Kidney glomerular epithelial cell (primary cell): ENCODE measurements at regions not wholly inside any gene's neighbourhood (a gene's known extent, or its start where the extent isn't known, plus 50 kb on each side); places are given as distances from the start of the nearest gene placed in this dataset.

ENCODE experiments used
- DNase-seq: peaks from one replicate; lab custom pipeline; 2025; lab: John Stamatoyannopoulos, UW

DNA sequence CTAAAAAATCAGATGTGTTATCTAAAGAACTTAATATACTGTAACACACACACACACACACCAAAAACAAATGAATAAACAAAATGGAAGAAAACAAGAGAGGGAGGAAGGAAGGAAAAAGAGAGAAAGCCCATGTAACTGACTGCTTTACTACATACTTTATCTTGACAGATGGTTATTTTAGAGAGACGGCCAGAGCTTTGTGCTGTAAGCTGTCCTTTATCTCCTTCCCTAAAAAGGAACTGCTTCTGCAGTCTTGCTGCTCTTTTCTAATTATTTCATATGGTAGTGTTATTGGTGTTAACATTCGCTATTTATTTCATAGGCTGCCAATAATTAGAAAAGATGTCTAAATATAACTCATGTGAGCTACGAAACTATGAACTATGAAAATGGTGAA lies 1384.6 kb downstream of the MRPL39 start:
- DNase-seq: no peak

DNA sequence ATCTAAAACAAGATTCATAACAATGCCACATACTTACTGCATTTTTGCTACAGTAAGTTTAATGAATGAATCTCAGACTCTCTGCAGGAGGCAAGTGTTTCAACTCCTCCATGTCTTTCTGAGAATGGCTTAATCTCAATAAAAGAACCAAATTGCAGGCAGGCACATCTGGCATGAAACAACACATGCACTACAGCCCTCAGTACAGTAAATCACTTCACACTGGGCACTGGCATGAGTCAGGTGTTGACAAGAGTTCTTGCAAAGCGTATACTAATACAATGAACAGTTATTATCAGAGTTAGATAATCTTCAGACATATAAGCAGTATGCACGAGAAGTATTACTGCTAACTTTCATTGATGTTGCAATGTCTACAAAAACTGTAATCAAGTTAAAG lies 1386.8 kb downstream of the MRPL39 start:
- DNase-seq: no peak

GRCh38 chr21:24217151-24217550 lies 1390.1 kb downstream of the MRPL39 start:
- no peak for DNase-seq

- DNase-seq: no peak
These were observed 1397.2 kb downstream of the MRPL39 start for GRCh38 chr21:24210130-24210529.

GRCh38 chr21:24208562-24209260 lies 1398.6 kb downstream of the MRPL39 start:
- DNase-seq: no peak

- no peak for DNase-seq
These were observed 1402.0 kb downstream of the MRPL39 start for GRCh38 chr21:24205319-24205718.

- no peak for DNase-seq
These were observed 1402.6 kb downstream of the MRPL39 start for GRCh38 chr21:24204641-24205040.

- no peak for DNase-seq
These were observed 1407.2 kb downstream of the MRPL39 start for GRCh38 chr21:24200052-24200451.

- no peak for DNase-seq
These were observed 1409.4 kb downstream of the MRPL39 start for GRCh38 chr21:24197923-24198322.

DNA sequence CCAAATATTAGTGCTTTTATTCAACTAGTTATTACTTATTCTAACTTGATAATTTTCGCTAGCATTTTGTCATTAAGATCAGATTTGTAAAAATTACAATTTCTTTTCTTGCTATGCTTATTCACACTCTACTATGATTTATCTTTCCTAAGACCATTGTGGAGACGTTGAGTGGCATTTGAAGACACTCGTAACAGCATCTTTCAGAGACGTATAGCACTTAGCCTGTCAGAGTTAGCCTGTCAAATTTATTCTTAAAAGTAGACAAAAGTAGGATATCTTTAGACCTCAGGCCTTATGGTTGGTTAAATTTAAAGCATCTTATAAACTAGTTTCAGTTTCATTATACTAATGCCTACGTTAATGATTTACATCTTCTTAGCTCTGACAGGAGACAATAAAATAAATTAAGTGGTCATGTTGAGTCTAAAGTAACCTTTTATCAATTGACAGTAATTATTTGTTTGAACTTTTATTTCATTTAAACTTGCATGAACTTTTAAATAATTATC lies 1410.1 kb downstream of the MRPL39 start:
- no peak for DNase-seq

GRCh38 chr21:24188506-24188905 lies 1418.8 kb downstream of the MRPL39 start:
- no peak for DNase-seq

DNA sequence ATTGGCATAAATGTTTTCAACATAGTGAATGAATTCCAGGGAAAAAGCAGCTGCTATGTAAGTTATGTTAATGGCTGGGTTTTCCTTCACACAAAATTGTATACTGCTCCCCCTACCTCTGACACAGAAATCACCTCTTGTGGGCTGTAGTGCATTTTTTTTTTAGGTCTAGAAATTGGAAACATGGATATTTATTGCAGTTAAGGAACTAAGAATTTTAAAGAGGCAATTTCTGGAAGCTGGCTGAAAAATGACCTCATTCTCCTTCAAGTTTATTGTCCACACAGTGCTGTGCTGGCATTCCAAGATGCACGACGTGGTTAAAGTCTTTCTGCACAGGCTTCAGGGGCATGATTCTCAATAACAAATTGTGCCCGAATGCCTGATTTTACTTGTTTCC lies 1424.2 kb downstream of the MRPL39 start:
- no peak for DNase-seq

- DNase-seq: no peak
These were observed 1428.2 kb downstream of the MRPL39 start for GRCh38 chr21:24179110-24179509.

DNA sequence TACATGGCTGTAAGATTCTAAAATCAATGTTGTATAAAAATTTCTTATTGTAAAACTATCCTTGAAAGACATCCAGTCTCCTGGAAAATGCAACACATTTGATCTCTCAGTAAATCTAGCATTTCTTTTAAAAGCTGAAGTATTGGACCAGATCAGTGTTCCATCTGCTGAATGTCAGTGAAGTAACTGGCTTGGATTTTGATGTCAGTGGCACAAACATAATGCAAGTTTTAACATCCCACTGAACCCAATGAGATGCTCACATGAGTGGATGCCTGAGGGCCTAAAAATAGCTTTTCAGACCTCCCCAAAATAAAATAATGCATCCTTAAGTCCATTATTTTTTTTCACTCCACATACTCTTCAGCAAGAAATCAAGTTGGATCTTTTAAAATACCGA lies 1432.2 kb downstream of the MRPL39 start:
- DNase-seq: no peak

GRCh38 chr21:24171736-24172135 lies 1435.5 kb downstream of the MRPL39 start:
- DNase-seq: no peak

DNA sequence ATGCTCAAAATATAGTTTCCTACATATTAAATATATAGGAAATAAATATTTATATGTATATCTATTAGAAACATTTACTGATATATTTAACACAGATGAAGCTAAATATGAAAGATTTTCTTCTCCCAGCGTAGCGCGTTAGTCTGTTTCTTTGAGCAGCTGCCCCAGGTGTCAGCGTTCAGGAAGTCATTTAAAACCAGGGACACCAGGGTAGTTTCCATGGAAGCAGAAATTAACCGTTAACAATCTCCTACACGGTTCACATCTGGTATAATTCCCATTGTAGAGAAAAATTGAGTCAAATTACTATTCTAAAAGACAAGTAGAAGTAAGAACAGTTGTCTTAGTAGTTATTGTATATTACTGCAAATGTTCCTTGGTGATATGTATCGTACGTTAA lies 1443.7 kb downstream of the MRPL39 start:
- DNase-seq: no peak

DNA sequence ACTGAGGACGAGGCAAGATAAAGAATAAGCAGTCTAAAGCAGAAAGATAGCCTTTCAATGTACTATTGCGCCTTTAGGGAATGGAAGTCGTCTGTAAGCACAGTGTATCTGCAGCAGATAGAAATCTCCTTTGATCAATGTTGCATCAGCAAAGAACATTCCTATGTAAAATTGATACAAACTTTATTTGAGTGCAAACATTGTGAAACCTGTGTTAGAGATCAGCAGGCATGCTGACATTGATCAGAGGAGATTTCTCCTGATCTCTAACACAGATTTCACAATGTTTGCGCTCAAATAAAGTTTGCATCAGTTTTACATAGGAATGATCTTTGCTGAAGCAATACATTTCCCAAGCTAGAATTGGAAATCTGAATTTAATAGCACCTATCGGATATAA lies 1446.8 kb downstream of the MRPL39 start:
- DNase-seq: no peak

- DNase-seq: no peak
These were observed 1454.1 kb downstream of the MRPL39 start for GRCh38 chr21:24153137-24153536.

- DNase-seq: no peak
These were observed 1456.5 kb downstream of the MRPL39 start for GRCh38 chr21:24150753-24151152.

- DNase-seq: no peak
These were observed 1458.8 kb downstream of the MRPL39 start for GRCh38 chr21:24148461-24148860.

- DNase-seq: no peak
These were observed 1459.6 kb downstream of the MRPL39 start for GRCh38 chr21:24147674-24148073.

DNA sequence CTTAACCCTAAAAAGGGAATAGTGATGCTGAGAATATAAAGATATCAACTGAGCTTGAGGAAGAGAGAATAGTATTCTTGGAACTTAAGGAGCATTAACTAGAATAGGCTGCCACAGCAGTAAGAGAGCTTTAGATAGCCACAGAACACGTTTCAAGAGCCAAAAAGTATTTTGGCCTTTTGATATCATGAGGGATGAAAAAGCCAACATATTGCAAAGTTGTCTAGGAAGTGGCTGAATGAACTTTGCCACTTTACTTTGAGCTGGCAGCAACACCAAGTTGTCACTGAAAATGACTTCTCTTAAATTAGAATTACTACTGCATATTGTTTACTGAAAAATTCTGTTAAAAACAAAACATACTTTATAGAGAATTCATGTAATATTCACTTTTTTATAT lies 1476.2 kb downstream of the MRPL39 start:
- no peak for DNase-seq

DNA sequence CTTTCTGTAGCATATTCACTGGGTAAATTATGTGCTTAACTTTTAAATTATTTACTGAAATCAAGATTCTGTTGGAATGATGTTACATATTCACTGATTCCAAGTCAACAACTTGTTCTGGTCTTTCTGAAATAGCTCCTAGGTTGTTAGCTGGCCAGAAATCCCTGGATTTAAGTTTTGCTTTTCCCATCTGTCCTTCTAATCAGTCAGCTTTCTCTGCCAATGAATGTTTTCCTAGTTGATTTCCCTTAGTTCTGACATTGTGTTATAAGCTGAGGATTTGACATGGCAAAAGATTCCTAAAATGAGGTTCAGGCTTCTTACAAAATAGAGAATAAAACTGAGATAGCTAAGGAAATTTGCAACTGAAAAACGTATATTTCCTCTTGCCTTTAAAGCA lies 1479.6 kb downstream of the MRPL39 start:
- no peak for DNase-seq

DNA sequence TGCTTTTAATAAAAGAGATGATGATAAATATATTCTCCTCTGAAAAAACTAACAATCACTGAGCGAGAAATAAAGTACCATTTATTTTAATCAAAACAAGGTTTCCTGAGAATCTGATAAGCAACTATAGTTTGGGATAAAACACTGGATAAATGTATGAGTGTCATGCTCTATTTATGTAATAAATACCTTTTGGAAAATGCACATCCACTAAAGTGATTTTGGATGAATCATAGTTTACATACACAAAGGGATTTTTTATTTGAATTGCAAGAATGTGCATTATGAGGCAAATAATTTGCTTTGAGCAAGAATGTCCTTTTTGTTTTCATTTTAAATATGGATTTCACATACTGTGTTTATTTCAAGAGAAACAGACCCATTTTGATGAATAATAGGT lies 1483.5 kb downstream of the MRPL39 start:
- no peak for DNase-seq
